HepG2 (cell line): ENCODE measurements at regions not wholly inside any gene's neighbourhood (a gene's known extent, or its start where the extent isn't known, plus 50 kb on each side); places are given as distances from the start of the nearest gene placed in this dataset.

Experiments
- ATM ChIP-seq: fragments of 450-650 bp; IDR thresholded peaks from 2 replicates; pipeline ENCODE4 v1.7.1; 2017; ENCODE audit warnings: mild to moderate bottlenecking, borderline replicate concordance
- BRF2 ChIP-seq: sonication (generic); formaldehyde crosslinking; IDR thresholded peaks from 2 replicates; pipeline ENCODE4 v1.8.1; 2022; ENCODE audit warnings: mild to moderate bottlenecking, missing genetic modification reagents
- HNF4G ChIP-seq, 2 experiments: sonication (generic) in 1 of 2; formaldehyde crosslinking in 1 of 2; IDR thresholded peaks; 2 replicates each; pipeline versions ENCODE4 v1.4.0 to v1.6.1; 2011 to 2020; ENCODE audit warnings: borderline replicate concordance in 2 of 2, low read depth in 2 of 2, mild to moderate bottlenecking in 2 of 2, low read length in 1 of 2, missing genetic modification reagents in 1 of 2, moderate library complexity in 1 of 2
- HNRNPLL ChIP-seq: fragments of 200-400 bp; formaldehyde crosslinking; IDR thresholded peaks from 2 replicates; pipeline ENCODE4 v1.6.1; 2017; ENCODE audit warnings: mild to moderate bottlenecking, low read depth, low read length; ENCODE audit not compliant: poor library complexity, severe bottlenecking
- REXO4 ChIP-seq: sonication (generic); formaldehyde crosslinking; IDR thresholded peaks from 2 replicates; pipeline ENCODE4 v1.8.0; 2022; ENCODE audit warnings: missing genetic modification reagents, mild to moderate bottlenecking, borderline replicate concordance
- RXRB ChIP-seq: IDR thresholded peaks from 2 replicates; pipeline ENCODE4 v1.6.1; 2016; ENCODE audit warnings: borderline replicate concordance, missing genetic modification reagents, missing compliant biosample characterization
- YEATS2 ChIP-seq: sonication (generic); formaldehyde crosslinking; IDR thresholded peaks from 2 replicates; pipeline ENCODE4 v1.4.0; 2020; ENCODE audit warnings: missing genetic modification reagents, borderline replicate concordance
- ZBTB46 ChIP-seq: sonication (generic); formaldehyde crosslinking; IDR thresholded peaks from 2 replicates; pipeline ENCODE4 v1.4.0; 2020; ENCODE audit warnings: mild to moderate bottlenecking, missing genetic modification reagents, borderline replicate concordance
- ZFP36L1 ChIP-seq: sonication (generic); formaldehyde crosslinking; IDR thresholded peaks from 2 replicates; pipeline ENCODE4 v1.8.0; 2022; ENCODE audit warnings: mild to moderate bottlenecking, missing genetic modification reagents, moderate library complexity
- ZNF225 ChIP-seq: sonication (generic); formaldehyde crosslinking; IDR thresholded peaks from 2 replicates; pipeline ENCODE4 v1.4.0; 2020; ENCODE audit warnings: mild to moderate bottlenecking, missing genetic modification reagents
- ZNF317 ChIP-seq: sonication (generic); formaldehyde crosslinking; IDR thresholded peaks from 2 replicates; pipeline ENCODE4 v1.5.0; 2020; ENCODE audit warnings: mild to moderate bottlenecking, missing genetic modification reagents
- ZNF546 ChIP-seq: sonication (generic); formaldehyde crosslinking; conservative IDR thresholded peaks from 2 replicates; pipeline ENCODE4 v1.8.1; 2023; ENCODE audit warnings: mild to moderate bottlenecking, missing genetic modification reagents
- TF ChIP-seq, protein P1 (sequence below): sonication (generic); formaldehyde crosslinking; IDR thresholded peaks from 2 replicates; pipeline ENCODE4 v1.4.0; 2020; ENCODE audit warnings: missing genetic modification reagents

GRCh38 chr11:107076832-107077231 is 58.6 kb upstream of the GUCY1A2 start (continued):
- TF ChIP-seq, protein P1, sequence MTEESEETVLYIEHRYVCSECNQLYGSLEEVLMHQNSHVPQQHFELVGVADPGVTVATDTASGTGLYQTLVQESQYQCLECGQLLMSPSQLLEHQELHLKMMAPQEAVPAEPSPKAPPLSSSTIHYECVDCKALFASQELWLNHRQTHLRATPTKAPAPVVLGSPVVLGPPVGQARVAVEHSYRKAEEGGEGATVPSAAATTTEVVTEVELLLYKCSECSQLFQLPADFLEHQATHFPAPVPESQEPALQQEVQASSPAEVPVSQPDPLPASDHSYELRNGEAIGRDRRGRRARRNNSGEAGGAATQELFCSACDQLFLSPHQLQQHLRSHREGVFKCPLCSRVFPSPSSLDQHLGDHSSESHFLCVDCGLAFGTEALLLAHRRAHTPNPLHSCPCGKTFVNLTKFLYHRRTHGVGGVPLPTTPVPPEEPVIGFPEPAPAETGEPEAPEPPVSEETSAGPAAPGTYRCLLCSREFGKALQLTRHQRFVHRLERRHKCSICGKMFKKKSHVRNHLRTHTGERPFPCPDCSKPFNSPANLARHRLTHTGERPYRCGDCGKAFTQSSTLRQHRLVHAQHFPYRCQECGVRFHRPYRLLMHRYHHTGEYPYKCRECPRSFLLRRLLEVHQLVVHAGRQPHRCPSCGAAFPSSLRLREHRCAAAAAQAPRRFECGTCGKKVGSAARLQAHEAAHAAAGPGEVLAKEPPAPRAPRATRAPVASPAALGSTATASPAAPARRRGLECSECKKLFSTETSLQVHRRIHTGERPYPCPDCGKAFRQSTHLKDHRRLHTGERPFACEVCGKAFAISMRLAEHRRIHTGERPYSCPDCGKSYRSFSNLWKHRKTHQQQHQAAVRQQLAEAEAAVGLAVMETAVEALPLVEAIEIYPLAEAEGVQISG (CRISPR knock-in tag): no peak
- TF ChIP-seq RXRB (CRISPR knock-in tag) (no peak), ZNF546 (no peak), ZFP36L1 (CRISPR knock-in tag) (no peak), ZNF317 (CRISPR knock-in tag) (no peak), REXO4 (no peak), YEATS2 (CRISPR knock-in tag) (no peak), HNRNPLL (no peak), ZNF225 (no peak), ZBTB46 (no peak), BRF2 (CRISPR knock-in tag) (no peak), ATM (no peak), HNF4G (IDR thresholded peaks at IDR 0.05; ENCODE audit: borderline replicate concordance, low read depth, low read length) (no peak), HNF4G (CRISPR knock-in tag; IDR thresholded peaks at IDR 0.05; ENCODE audit: borderline replicate concordance, low read depth) (no peak)
- TF ChIP-seq, all 625 proteins: peak for 0
